T-cell (primary cell): ENCODE measurements at regions not wholly inside any gene's neighbourhood (a gene's known extent, or its start where the extent isn't known, plus 50 kb on each side); places are given as distances from the start of the nearest gene placed in this dataset.
"Not testable (repeated sequence)": the region's sequence is repeated elsewhere in the genome, so short reads cannot be mapped to it uniquely, and the experiment has no call there.

Experiments
- ATAC-seq, 4 experiments: fragments of 200-7000 bp in 3 of 4; fragments of 150-1000 bp in 1 of 4; cut with Tn5 transposase; replicated peaks in 1 of 4; 1 replicate in 3 of 4; 2 replicates in 1 of 4; pipeline ENCODE4 v1.10.0; 2021; ENCODE audit warnings: moderate library complexity in 3 of 4, mild to moderate bottlenecking in 2 of 4, moderate number of reproducible peaks in 1 of 4
- CTCF ChIA-PET, 2 donors: fragments of 300-600 bp; sonication (Branson Sonifier 250); formaldehyde crosslinking; loops; one replicate each; lab custom pipeline; 2022; ENCODE audit warnings: antibody characterized with exemption in 2 of 2; lab: Charles Lee
- POLR2A ChIA-PET, 2 donors: fragments of 300-600 bp; sonication (Branson Sonifier 250); formaldehyde crosslinking; loops; one replicate each; lab custom pipeline; 2022; ENCODE audit warnings: antibody characterized with exemption in 2 of 2; lab: Charles Lee
- DNase-seq, 35 experiments: peaks; one replicate each; pipeline versions ENCODE4 v3.0.0 to v3.0.0-alpha.2; 2013 to 2023
- H3K27ac ChIP-seq: one replicate; pipeline ENCODE4 v1.5.1; 2013; ENCODE audit warnings: low read length
- H3K27me3 ChIP-seq, 2 experiments: replicated peaks in 1 of 2; 1 replicate in 1 of 2; 2 replicates in 1 of 2; pipeline versions ENCODE4 v1.6.1 to v1.7.0; 2013; ENCODE audit warnings: low read length in 1 of 2, mixed read lengths in 1 of 2; ENCODE audit not compliant: control insufficient read depth in 2 of 2, insufficient read depth in 2 of 2; ENCODE audit errors: extremely low read depth in 1 of 2
- H3K36me3 ChIP-seq, 2 donors: 1 replicate in 1 of 2; 2 replicates in 1 of 2; pipeline versions ENCODE4 v1.6.1 to v1.7.0; 2013; ENCODE audit warnings: low read length in 1 of 2; ENCODE audit not compliant: control insufficient read depth in 2 of 2, insufficient read depth in 1 of 2; ENCODE audit errors: extremely low read depth in 1 of 2
- H3K4me1 ChIP-seq, 2 experiments: 1 replicate in 1 of 2; 2 replicates in 1 of 2; pipeline versions ENCODE4 v1.6.1 to v1.7.0; 2013; ENCODE audit warnings: low read length in 2 of 2, mixed read lengths in 1 of 2; ENCODE audit not compliant: insufficient read depth in 2 of 2, control insufficient read depth in 1 of 2; ENCODE audit errors: extremely low read depth in 1 of 2
- H3K4me3 ChIP-seq, 2 donors: 1 replicate in 1 of 2; 2 replicates in 1 of 2; pipeline versions ENCODE4 v1.5.1 to v1.7.0; 2013; ENCODE audit warnings: mild to moderate bottlenecking in 2 of 2, low read length in 1 of 2, moderate library complexity in 1 of 2; ENCODE audit not compliant: control insufficient read depth in 1 of 2; ENCODE audit errors: extremely low read depth in 1 of 2
- H3K9me3 ChIP-seq: 2 replicates; pipeline ENCODE4 v1.7.0; 2013
- H3K27ac Mint-ChIP-seq, 2 donors: one replicate each; pipeline ENCODE4 v1.8.0; 2020 to 2021; ENCODE audit warnings: mild to moderate bottlenecking in 2 of 2, mixed read lengths in 2 of 2
- H3K27me3 Mint-ChIP-seq, 2 donors: one replicate each; pipeline ENCODE4 v1.8.0; 2021 to 2022; ENCODE audit warnings: mixed read lengths in 2 of 2
- H3K36me3 Mint-ChIP-seq: one replicate; pipeline ENCODE4 v1.8.0; 2021; ENCODE audit warnings: mixed read lengths
- H3K4me1 Mint-ChIP-seq, 3 donors: one replicate each; pipeline ENCODE4 v1.8.0; 2020 to 2022; ENCODE audit warnings: mixed read lengths in 3 of 3, mild to moderate bottlenecking in 1 of 3
- H3K4me3 Mint-ChIP-seq, 3 donors: one replicate each; pipeline ENCODE4 v1.8.0; 2020 to 2022; ENCODE audit warnings: mild to moderate bottlenecking in 3 of 3, mixed read lengths in 3 of 3, moderate library complexity in 3 of 3
- H3K9me3 Mint-ChIP-seq, 3 donors: one replicate each; pipeline ENCODE4 v1.8.0; 2020 to 2022; ENCODE audit warnings: mixed read lengths in 3 of 3
- WGBS: methylation state at CpG from one replicate; pipeline ENCODE4 v1.1.5; 2013; ENCODE audit warnings: missing lambda C conversion rate; ENCODE audit not compliant: insufficient coverage; 5-methylcytosine and 5-hydroxymethylcytosine counted together

DNA sequence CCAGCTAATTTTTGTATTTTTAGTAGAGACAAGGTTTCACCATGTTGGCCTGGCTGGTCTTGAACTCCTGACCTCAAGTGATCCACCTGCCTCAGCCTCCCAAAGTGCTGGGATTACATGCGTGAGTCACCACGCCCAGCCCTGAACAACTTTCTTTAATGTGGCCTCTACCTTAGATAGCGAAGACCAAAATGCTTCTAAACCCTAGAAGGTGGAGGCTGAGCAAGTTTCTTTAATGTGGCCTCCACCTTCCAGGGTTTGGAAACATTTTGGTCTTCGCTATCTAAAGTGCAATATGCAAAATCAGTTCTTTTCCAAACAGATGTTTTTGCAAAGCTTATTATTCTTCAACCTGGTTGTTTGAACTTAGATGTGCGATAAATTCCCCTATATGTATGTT lies 70.5 kb upstream of the ITGB1 start:
- CTCF ChIA-PET: interaction anchor here in 1 of 2 donors (0.7 kb wide), 1 partner anchor 33 kb away, joined by 3 read pairs; no protein-coding TSS in a partner anchor
- H3K4me3 Mint-ChIP-seq: peak overlapping the region; percentile 29 to 53 (median 52)

DNA sequence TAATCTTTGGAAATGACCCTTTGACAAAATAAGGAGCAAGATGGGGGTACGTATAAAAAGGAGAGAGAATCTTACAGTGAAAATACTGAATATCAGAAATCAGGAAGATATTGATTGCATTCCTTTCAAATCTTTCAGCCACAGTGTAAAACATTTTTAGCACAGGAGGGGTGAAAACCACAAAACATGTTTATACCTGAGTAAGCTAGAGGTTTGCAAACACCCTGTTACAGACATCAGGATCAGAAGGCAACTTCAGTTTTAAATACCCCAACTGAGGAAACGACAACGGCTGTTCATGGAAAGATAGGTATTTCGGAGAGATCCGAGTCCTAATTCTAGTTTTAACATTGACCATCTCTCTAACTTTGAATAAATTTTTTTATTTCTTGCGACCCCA lies 69.1 kb upstream of the ITGB1 start:
- ChIA-PET CTCF (interaction anchor here in 1 of 2 donors (1.1 kb wide), 1 partner anchor 18 kb away, joined by 4 read pairs; no protein-coding TSS in a partner anchor), POLR2A (no interaction called here)
- WGBS: no CpG with 5 or more reads among the region's 6 CpGs
- ATAC-seq: peak in 3 of 4 experiments; percentile 43 to 50 (median 48)
- H3K9me3 Mint-ChIP-seq: no peaks in the 10 kb centered on the region
- H3K9me3 ChIP-seq: no peaks in the 10 kb centered on the region
- no peak overlapping the region for H3K4me3 ChIP-seq
- no peaks in the 10 kb centered on the region for H3K36me3 ChIP-seq
- no peaks in the 10 kb centered on the region for H3K36me3 Mint-ChIP-seq
- peak overlapping the region; percentile 62 to 92 for H3K27ac Mint-ChIP-seq
- peak overlapping the region in 1 of 3 donors; percentile 4 for H3K4me3 Mint-ChIP-seq
- no peaks in the 10 kb centered on the region for H3K27me3 ChIP-seq
- peaks cover 8 to 43% of the 10 kb centered on the region in 2 experiments for H3K4me1 ChIP-seq
- H3K4me1 Mint-ChIP-seq: peaks cover 53 to 72% (median 57%) of the 10 kb centered on the region in 3 donors
- H3K27ac ChIP-seq: peak overlapping the region; percentile 48
- no peak for DNase-seq
- H3K27me3 Mint-ChIP-seq: no peaks in the 10 kb centered on the region

More for the DNA sequence above, 70.5 kb upstream of the ITGB1 start:
- peak overlapping the region; percentile 80 to 92 for H3K27ac Mint-ChIP-seq
- H3K9me3 ChIP-seq, H3K9me3 Mint-ChIP-seq, H3K27me3 ChIP-seq, H3K4me3 ChIP-seq, H3K36me3 ChIP-seq, H3K27me3 Mint-ChIP-seq, H3K36me3 Mint-ChIP-seq: not testable (repeated sequence)
- WGBS: 40% methylated on average over 1 of the region's 5 CpGs
- Histone ChIP-seq H3K27ac (peak overlapping the region; percentile 48), H3K4me1 (peaks cover 8 to 43% of the 10 kb centered on the region in 2 experiments)
- POLR2A ChIA-PET: interaction anchor here in 1 of 2 donors (0.7 kb wide), 1 partner anchor 71 kb away, joined by 3 read pairs; no protein-coding TSS in a partner anchor
- ATAC-seq (peak; percentile 72 to 83 (median 80)), DNase-seq (peak in 17 of 35 experiments; percentile 11 to 61 (median 21))
- H3K4me1 Mint-ChIP-seq: peaks cover 53 to 81% (median 59%) of the 10 kb centered on the region in 3 donors

- H3K27ac Mint-ChIP-seq: peak overlapping the region; percentile 62 to 92
Measured at GRCh38 chr10:33026422-33026821, 68.4 kb upstream of the ITGB1 start.

DNA sequence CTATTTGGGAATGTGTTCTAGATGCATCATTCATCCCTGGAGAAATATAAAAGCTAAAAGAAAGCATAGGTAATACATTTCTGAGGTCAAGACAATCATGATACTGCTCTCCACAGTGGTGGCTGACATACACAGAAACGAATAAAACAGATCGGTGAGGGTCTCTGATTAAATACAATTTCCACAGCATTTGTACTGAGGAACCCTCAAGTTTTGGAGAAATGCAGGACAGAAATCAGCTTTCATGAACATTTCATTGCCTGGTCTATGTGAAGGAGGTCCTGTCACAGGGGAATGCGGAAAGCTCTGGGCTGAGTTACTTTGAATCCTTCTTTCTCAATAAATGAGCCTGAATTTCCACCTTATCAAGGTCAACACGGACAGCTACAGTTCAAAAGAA lies 67.9 kb upstream of the ITGB1 start:
- H3K4me3 Mint-ChIP-seq: no peak overlapping the region
- peaks cover 53 to 63% (median 53%) of the 10 kb centered on the region in 3 donors for H3K4me1 Mint-ChIP-seq

More at GRCh38 chr10:33026422-33026821, 68.4 kb upstream of the ITGB1 start:
- no peaks in the 10 kb centered on the region for H3K9me3 ChIP-seq
- H3K4me3 ChIP-seq: no peak overlapping the region
- ChIA-PET CTCF (interaction anchor here in 1 of 2 donors (1.1 to 1.3 kb wide), 2 partner anchors 17 to 18 kb away, joined by 3 to 4 read pairs; no protein-coding TSS in a partner anchor), POLR2A (no interaction called here)
- peak overlapping the region; percentile 26 for H3K27ac ChIP-seq
- no peak for ATAC-seq
- Mint-ChIP-seq H3K4me3 (peak overlapping the region in 1 of 3 donors; percentile 4), H3K4me1 (peaks cover 53 to 68% (median 57%) of the 10 kb centered on the region in 3 donors), H3K27me3 (no peaks in the 10 kb centered on the region), H3K36me3 (no peaks in the 10 kb centered on the region), H3K9me3 (no peaks in the 10 kb centered on the region)
- H3K36me3 ChIP-seq: no peaks in the 10 kb centered on the region
- WGBS: no CpG with 5 or more reads among the region's 3 CpGs
- H3K27me3 ChIP-seq: no peaks in the 10 kb centered on the region
- DNase-seq: no peak
- peaks cover 8 to 43% of the 10 kb centered on the region in 2 experiments for H3K4me1 ChIP-seq

DNA sequence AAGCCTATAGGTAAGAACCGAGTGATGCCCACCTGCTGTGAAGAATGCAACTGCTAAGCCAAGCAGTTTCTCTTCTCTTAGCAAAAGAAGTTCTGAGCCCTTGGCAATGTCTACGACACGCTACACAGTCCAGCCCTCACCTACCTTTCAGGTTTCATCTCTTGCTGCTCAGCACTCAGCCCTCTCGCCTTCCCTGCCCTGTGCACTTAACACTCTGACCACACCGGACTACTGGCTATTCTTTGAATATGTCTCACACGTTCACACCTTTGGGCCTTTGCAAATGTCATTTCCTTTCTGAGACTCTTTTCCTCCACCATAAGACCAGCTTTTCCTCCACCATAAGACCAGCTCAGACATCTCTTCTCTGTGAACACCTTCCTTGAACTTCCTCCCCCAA lies 67.0 kb upstream of the ITGB1 start:
- Histone ChIP-seq H3K9me3 (no peaks in the 10 kb centered on the region), H3K36me3 (no peaks in the 10 kb centered on the region), H3K27me3 (no peaks in the 10 kb centered on the region), H3K27ac (no peak overlapping the region), H3K4me3 (no peak overlapping the region), H3K4me1 (peaks cover 8 to 32% of the 10 kb centered on the region in 2 experiments)
- Mint-ChIP-seq H3K4me3 (no peak overlapping the region), H3K36me3 (peaks cover under 1% of the 10 kb centered on the region), H3K27me3 (no peaks in the 10 kb centered on the region), H3K9me3 (no peaks in the 10 kb centered on the region), H3K4me1 (peaks cover 51 to 59% (median 53%) of the 10 kb centered on the region in 3 donors), H3K27ac (peak overlapping the region; percentile 26 to 29)
- ChIA-PET CTCF (interaction anchor here in 1 of 2 donors (1.3 kb wide), 1 partner anchor 16 kb away, joined by 3 read pairs; no protein-coding TSS in a partner anchor), POLR2A (no interaction called here)
- ATAC-seq (no peak), DNase-seq (no peak)
- 50% methylated on average over 5 of the region's 6 CpGs for WGBS

More for the DNA sequence above, 67.9 kb upstream of the ITGB1 start:
- H3K27ac Mint-ChIP-seq: peak overlapping the region in 1 of 2 donors; percentile 70
- CTCF ChIA-PET: interaction anchor here (0.5 to 1.3 kb wide), 3 partner anchors 17 to 958 kb away, joined by 3 to 5 read pairs (median 3); no protein-coding TSS in a partner anchor
- no peak overlapping the region for H3K27ac ChIP-seq
- no peaks in the 10 kb centered on the region for H3K9me3 ChIP-seq
- no peak overlapping the region for H3K4me3 ChIP-seq
- POLR2A ChIA-PET: no interaction called here
- H3K9me3 Mint-ChIP-seq: no peaks in the 10 kb centered on the region
- ATAC-seq (no peak), DNase-seq (no peak)
- H3K27me3 Mint-ChIP-seq: no peaks in the 10 kb centered on the region
- H3K27me3 ChIP-seq: no peaks in the 10 kb centered on the region
- peaks cover 8 to 39% of the 10 kb centered on the region in 2 experiments for H3K4me1 ChIP-seq
- no peaks in the 10 kb centered on the region for H3K36me3 ChIP-seq
- no CpG with 5 or more reads among the region's 4 CpGs for WGBS
- H3K36me3 Mint-ChIP-seq: no peaks in the 10 kb centered on the region

GRCh38 chr10:33022691-33023090 lies 64.7 kb upstream of the ITGB1 start:
- peaks cover 3% of the 10 kb centered on the region for H3K36me3 Mint-ChIP-seq
- Histone ChIP-seq H3K36me3 (no peaks in the 10 kb centered on the region), H3K4me1 (peaks cover 8 to 18% of the 10 kb centered on the region in 2 experiments), H3K4me3 (no peak overlapping the region), H3K9me3 (no peaks in the 10 kb centered on the region), H3K27me3 (no peaks in the 10 kb centered on the region), H3K27ac (no peak overlapping the region)
- H3K27me3 Mint-ChIP-seq: no peaks in the 10 kb centered on the region
- WGBS: no CpG with 5 or more reads among the region's 3 CpGs
- ChIA-PET POLR2A (no interaction called here), CTCF (no interaction called here)
- no peak for ATAC-seq
- no peak overlapping the region for H3K27ac Mint-ChIP-seq
- H3K4me3 Mint-ChIP-seq: no peak overlapping the region
- no peaks in the 10 kb centered on the region for H3K9me3 Mint-ChIP-seq
- peaks cover 31 to 36% (median 32%) of the 10 kb centered on the region in 3 donors for H3K4me1 Mint-ChIP-seq
- no peak for DNase-seq
